RWPE1 (cell line): ENCODE measurements at regions not wholly inside any gene's neighbourhood (a gene's known extent, or its start where the extent isn't known, plus 50 kb on each side); places are given as distances from the start of the nearest gene placed in this dataset.

ENCODE experiments used
- CTCF ChIA-PET: fragments of 350-600 bp; sonication (Branson Sonifier 250); formaldehyde crosslinking; extraction: SDS; loops from one replicate; lab custom pipeline; 2021; lab: Yijun Ruan, JAX
- POLR2A ChIA-PET: fragments of 400-600 bp; formaldehyde crosslinking; extraction: SDS; loops from one replicate; lab custom pipeline; 2020; ENCODE audit warnings: antibody characterized with exemption; ENCODE audit not compliant: low non-redundant PET; lab: Yijun Ruan, JAX
- DNase-seq: peaks from one replicate; pipeline ENCODE4 v3.0.0; 2012; ENCODE audit warnings: low spot score
- H3K27ac ChIP-seq: fragments of 450-650 bp; 2 replicates; pipeline ENCODE4 v1.5.1; 2017
- CTCF ChIP-seq: fragments of 450-650 bp; conservative IDR thresholded peaks from 2 replicates; pipeline ENCODE4 v1.5.1; 2017; ENCODE audit warnings: low read depth, mild to moderate bottlenecking

- ChIA-PET CTCF (interaction anchor here (0.6 kb wide), 1 partner anchor 1051 kb away, joined by 3 read pairs; no protein-coding TSS in a partner anchor), POLR2A (no interaction called here)
- H3K27ac ChIP-seq, result no peak overlapping the region
- TF ChIP-seq CTCF, result no peak
- DNase-seq, result no peak
Observed at GRCh38 chr4:178632415-178632814, 1190.2 kb upstream of the AGA start.

- ChIA-PET POLR2A (no interaction called here), CTCF (no interaction called here)
- no peak for TF ChIP-seq CTCF
- no peak overlapping the region for H3K27ac ChIP-seq
- no peak for DNase-seq
Observed at GRCh38 chr4:178633263-178633662, 1191.0 kb upstream of the AGA start.

- DNase-seq, result no peak
- POLR2A ChIA-PET, result no interaction called here
- no peak for TF ChIP-seq CTCF
- CTCF ChIA-PET, result no interaction called here
- no peak overlapping the region for H3K27ac ChIP-seq
Observed at GRCh38 chr4:178664621-178665020, 1222.4 kb upstream of the AGA start.

- TF ChIP-seq CTCF, result no peak
- DNase-seq, result no peak
- ChIA-PET CTCF (no interaction called here), POLR2A (no interaction called here)
- no peak overlapping the region for H3K27ac ChIP-seq
Observed at GRCh38 chr4:178665916-178666315, 1223.7 kb upstream of the AGA start.

- H3K27ac ChIP-seq, result no peak overlapping the region
- DNase-seq, result no peak
- ChIA-PET POLR2A (no interaction called here), CTCF (no interaction called here)
- TF ChIP-seq CTCF, result no peak
Observed at GRCh38 chr4:178671766-178672165, 1229.5 kb upstream of the AGA start.

- no peak for TF ChIP-seq CTCF
- ChIA-PET POLR2A (no interaction called here), CTCF (no interaction called here)
- DNase-seq, result no peak
- H3K27ac ChIP-seq, result no peak overlapping the region
Observed at GRCh38 chr4:178672512-178672911, 1230.3 kb upstream of the AGA start.

GRCh38 chr4:178681871-178682270, 1239.6 kb upstream of the AGA start:
- no peak overlapping the region for H3K27ac ChIP-seq
- TF ChIP-seq CTCF, result no peak
- POLR2A ChIA-PET, result no interaction called here
- DNase-seq, result no peak
- CTCF ChIA-PET, result no interaction called here
